Skin epidermis (tissue), 12 donors: ENCODE measurements at regions not wholly inside any gene's neighbourhood (a gene's known extent, or its start where the extent isn't known, plus 50 kb on each side); places are given as distances from the start of the nearest gene placed in this dataset.
"Not testable (repeated sequence)": the region's sequence is repeated elsewhere in the genome, so short reads cannot be mapped to it uniquely, and the experiment has no call there.

Experiments
- H3K27ac ChIP-seq, 21 experiments: fragments of 200-600 bp; sonication (generic) in 11 of 21; one replicate each; pipeline ENCODE4 v1.5.0; 2020; ENCODE audit warnings: mild to moderate bottlenecking in 3 of 21, inconsistent platforms in 2 of 21, moderate library complexity in 2 of 21
- H3K4me3 ChIP-seq, 7 experiments: fragments of 200-600 bp; sonication (generic) in 2 of 7; one replicate each; pipeline ENCODE4 v1.5.0; 2020; ENCODE audit warnings: inconsistent platforms in 2 of 7, mild to moderate bottlenecking in 2 of 7, moderate library complexity in 1 of 7

DNA sequence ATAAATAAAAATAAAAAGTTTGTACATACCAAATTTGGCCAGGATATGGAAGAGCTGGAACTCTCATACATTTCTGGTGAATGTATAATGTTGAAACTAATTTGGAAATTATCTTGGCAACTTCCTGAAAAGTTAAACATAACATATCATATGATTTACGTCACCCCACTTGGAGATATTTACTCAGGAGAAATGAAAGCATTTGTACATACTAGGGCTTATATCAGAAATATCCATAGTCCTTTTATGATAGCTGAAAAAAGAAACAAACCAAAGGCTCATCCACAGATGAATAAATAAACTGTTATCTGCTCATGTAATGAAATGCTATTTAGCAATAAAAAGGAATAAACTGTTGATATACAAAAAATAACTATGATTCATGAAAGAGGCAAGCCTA is 318.2 kb upstream of the NRXN1 start:
- Histone ChIP-seq H3K27ac (no peak overlapping the region), H3K4me3 (no peak overlapping the region)

DNA sequence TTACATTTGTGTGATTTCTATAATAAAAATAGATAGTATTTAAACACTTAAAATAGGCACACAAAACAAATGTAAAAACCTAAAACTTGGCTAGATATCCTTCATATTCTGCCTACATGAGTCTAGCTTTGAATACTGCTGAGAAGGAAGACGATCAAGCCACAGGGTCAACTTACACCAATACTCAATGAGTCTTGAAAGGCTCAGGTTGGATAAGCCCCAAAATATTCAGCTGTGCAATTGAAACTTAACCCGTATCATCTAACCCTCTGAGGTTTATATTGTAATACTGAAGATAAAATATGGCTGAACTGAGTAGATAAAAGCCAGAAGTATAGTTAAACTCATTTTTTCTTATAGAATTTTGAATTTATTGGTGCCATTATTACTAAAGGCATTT is 313.0 kb upstream of the NRXN1 start:
- Histone ChIP-seq H3K4me3 (no peak overlapping the region), H3K27ac (no peak overlapping the region)

DNA sequence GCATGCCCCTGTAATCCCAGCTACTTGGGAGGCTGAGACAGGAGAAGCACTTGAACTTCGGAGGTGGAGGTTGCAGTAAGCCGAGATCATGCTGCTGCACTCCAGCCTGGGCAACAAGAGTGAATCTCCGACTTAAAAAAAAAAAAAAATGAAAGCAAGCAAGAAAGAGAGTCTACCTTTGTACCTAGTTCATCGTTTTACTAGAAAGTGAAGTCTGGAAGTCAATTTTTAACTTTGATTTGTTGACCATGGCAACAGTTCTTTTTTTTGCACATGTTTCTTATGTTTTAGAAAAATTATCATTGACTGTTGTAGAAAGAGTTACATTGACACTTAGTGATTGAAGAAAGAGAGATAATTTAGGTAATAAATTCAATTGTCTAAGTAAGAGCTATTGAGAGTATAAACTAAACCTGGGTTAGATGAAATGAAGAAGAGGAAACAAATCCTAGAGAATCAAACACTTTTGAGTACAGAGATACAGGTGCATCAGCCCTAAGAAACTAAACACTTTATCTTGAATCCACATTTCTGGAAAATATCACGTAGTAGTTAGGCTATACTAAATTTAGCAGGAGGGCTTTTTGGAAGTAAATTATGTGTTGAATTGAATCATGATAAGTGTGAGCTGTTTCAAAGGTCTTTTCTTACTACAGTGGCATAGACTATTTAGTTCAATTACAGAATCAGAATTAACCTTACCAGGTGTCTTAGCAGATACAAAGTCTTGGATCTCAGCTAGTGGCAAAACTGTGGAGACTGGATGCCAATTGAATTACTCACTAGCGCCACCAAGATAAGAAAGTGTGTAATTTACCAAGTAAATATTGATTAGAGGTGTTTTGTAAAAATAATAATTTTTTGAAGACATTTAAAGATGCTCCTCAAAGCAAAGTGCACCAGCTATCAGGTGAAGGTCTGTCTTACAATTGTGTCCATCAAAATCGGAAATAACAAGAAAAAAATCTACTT is 303.4 kb upstream of the NRXN1 start:
- no peak overlapping the region for H3K4me3 ChIP-seq

DNA sequence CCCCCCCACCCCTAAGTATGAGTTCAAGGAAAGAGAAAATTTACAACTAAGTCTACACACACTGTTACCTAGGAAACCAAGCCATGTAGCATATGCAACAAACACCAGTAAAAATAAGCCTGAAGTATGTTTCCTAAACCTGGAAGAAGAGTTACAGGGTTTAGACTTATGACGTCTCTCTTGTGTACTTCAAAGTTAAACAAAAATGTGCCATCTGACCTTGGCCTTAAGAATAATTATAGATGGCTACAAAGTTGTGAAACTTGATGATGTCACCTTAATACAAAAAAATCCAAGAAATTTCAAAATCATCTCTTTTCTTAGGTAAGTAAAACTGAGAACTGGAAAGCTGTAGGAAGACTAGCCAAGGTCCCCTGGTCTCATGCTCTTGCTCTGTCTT is 297.6 kb upstream of the NRXN1 start:
- Histone ChIP-seq H3K27ac (no peak overlapping the region), H3K4me3 (no peak overlapping the region)

More for the DNA sequence above, 303.4 kb upstream of the NRXN1 start:
- no peak overlapping the region for H3K27ac ChIP-seq

DNA sequence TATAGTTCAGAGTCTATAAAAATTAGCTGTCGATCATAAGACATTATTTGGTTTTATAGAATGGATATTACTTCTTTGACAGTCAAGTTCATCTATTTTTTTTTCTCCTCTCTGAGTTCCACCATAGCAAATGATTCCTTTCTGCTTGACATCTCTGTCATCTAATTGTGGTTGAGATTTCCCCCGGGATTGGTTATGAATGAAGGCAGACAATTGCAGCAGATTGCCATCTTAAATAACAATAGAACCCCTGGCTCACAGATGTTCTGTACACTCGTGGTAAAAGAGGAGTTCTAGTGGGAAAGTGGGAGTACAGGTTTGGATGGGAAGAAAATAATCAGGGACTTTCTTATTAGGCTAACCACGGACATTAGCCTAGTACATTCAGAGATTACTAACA is 292.1 kb upstream of the NRXN1 start:
- no peak overlapping the region for H3K4me3 ChIP-seq
- H3K27ac ChIP-seq = no peak overlapping the region

DNA sequence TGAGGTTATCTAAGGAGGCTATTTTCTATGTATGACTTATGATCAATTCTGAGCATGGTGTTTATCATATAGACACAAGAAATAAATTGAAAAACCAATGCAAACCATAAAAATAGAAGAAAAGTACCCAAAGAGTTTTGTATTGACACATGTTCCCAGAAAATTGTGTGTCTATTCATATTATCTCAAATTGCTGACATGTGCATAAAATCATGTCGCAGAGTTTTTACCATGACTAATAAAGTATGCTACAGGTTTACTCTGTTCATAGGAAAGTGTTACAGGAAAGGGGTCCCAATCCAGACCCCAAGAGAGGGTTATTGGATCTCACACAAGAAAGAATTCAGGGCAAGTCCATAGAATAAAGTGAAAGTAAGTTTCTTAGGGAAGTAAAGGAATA is 290.7 kb upstream of the NRXN1 start:
- Histone ChIP-seq H3K27ac (no peak overlapping the region), H3K4me3 (no peak overlapping the region)

DNA sequence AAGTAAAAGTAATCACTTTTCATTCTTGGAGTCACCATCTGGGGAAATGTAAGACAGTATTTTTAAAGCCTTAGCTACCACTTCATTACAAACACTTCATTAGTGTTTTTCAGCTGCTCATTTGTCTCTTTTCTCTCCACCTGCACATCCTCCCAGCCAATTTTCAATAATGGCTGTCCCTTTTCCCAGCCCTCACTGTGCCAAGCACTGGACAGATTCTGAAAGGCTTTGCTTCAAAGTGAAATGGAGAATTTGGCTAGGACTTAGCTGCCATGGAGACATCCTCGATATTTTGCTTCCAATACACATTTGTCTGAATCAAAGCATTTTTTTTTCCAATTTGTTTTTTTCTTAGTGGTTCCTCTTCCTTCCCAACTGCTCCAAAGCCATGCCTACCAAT is 272.4 kb upstream of the NRXN1 start:
- H3K4me3 ChIP-seq = no peak overlapping the region
- no peak overlapping the region for H3K27ac ChIP-seq

DNA sequence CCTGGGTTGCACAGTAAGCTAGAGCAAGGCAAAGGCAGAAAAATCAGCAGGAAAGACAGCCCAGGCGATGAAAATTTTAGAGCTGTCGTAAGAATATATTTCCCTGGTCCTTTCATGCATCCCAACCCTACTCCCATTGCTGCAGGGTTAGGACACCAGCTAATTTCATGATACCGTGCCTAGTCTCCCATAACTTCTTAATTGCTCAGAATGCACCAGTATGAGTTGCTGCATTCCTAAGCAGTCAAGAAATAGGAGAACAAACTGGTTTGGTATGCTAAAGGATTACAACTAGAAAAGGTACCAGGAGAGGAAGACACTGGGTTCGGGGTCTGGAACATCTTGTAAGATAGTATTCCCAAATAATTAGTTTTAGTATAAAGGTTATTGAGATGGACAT is 269.4 kb upstream of the NRXN1 start:
- H3K27ac ChIP-seq = no peak overlapping the region
- no peak overlapping the region for H3K4me3 ChIP-seq

DNA sequence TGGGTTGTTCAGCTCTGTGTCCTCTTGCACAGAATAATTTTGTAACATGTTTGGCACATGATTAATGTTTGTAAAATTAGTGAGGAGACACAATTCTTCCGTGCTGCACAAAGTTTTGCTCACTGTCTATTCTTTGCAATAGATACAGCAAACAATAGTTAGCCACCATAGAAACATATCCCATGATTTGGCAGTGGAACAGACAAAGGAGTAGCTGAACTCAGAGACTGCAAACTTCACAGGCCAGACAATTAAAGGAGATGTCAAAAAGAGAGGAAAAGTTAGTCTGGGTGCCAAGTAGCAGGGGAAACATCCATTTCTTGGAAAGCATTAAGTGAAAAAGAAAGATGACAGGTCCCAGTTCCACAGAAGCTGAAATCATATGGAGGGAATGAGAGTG is 267.4 kb upstream of the NRXN1 start:
- no peak overlapping the region for H3K27ac ChIP-seq

DNA sequence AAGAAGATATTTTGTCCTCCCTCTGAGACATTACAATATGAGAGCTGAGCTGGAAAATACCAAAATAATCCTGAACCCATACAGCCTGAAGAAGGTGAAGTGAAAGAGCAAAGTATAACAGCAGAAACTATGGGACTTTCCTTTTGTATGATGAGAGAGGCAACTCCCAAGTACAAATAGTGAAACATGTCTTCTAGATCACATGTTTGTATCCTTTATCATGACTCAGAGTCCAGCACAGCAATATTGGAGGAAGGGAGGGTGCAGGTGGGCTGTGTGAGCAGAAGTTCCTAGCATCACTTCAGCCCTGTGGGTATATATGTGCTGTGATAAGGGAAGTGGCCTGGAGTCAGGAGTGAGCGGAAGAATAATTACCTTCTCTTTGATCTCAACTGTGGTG is 265.6 kb upstream of the NRXN1 start:
- H3K27ac ChIP-seq = no peak overlapping the region
- no peak overlapping the region for H3K4me3 ChIP-seq

More for the DNA sequence above, 267.4 kb upstream of the NRXN1 start:
- H3K4me3 ChIP-seq = no peak overlapping the region

DNA sequence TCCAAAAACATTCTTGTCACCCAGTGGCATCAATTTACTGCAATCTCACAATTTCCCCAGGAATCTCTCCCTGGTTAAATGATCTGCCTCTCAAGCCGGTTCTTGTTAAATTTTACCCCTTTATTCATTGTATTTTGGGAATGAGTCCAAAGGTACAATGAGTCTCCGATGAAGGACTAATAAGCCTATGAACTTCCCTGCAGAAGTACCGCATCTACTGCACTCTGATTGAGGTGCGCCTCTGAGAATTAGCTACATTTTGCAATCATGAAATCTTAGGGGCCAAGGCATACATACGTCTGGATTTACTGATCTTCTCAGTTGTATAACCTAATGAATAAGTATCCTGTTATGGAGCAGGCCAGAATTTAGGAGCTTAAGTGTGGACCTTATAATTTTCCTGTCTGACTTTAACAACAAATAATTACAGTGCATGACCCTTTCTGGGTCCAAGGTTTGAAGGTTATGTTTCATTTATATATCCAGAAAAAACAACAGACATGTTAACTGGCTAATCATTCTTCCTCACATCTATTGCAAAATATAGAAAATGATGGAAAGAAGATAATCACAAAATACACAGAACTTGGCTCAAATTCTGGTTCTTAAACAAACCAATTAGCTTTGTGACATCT is 261.8 kb upstream of the NRXN1 start:
- H3K4me3 ChIP-seq = no peak overlapping the region
- no peak overlapping the region for H3K27ac ChIP-seq

DNA sequence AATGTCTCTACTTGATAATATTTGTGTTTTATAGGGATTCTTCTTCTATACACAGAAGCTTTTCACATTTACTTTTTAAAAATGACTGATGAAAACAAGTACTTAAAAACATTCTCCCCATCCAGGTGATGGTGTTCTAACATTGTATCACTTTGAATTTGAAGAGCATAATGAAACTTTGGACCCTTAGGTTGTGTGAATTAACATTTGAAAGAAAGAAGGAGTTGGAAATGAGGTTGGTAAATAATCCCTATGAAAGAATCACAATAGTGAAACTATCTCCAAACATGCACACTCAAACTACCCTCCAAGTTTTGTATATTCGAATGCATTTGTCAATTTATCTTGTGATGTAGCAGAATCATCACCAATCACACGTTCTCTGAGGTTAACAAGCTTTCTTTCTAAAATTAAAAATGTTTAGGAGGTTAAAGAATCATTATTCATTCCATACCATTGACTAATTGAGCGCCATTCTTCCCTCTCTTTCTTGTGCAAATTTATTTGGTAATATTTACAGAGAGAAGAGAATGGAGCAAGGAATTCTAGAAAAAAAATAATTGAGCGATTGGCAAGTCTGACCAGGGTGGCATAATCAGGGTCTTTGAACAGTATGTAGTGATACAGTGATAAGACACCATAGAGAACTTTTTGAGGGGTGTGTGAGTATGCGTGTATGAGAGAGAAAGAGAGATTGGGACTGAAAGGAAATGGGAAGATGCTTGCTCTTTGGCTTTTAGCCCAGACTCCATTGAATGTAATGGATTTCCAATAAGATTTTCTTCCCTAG is 260.0 kb upstream of the NRXN1 start:
- no peak overlapping the region for H3K4me3 ChIP-seq
- H3K27ac ChIP-seq = no peak overlapping the region

DNA sequence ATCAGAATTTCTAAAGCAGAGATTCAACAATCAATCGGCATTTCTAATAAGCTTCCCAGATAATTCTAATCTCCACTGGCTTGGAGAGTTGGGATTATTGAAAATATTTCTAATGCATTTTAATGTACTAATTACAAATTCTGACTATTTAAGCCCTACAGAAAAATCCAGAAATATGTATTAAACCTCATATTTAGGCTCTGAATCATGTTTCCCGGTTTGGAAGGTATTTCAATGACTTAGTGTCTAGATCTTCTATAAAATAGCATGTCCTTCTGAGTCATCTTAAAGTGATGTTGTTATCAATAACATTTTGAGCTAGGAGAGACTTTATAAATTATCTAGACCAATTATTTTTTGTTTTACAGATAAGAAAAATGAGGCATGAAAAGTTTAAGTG is 258.8 kb upstream of the NRXN1 start:
- Histone ChIP-seq H3K27ac (no peak overlapping the region), H3K4me3 (no peak overlapping the region)

DNA sequence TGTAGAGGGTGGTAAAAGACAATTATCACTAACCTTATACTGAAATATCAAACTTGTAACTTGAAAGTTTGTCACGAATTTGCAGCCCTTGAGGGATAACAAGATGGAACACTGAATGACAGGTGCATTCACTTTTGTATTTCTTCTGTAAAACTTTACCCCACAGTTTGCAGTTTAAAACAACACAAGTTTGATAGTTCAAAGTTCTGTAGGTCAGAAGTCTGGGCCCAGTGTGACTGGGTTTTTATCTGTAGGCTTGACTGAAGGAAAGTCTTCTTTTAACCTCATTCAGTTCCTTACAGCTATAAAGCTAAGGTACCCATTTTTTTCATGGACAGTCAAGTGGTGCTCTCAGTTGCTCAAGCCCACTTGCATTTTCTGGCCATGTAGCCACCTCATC is 257.1 kb upstream of the NRXN1 start:
- Histone ChIP-seq H3K27ac (no peak overlapping the region), H3K4me3 (no peak overlapping the region)

DNA sequence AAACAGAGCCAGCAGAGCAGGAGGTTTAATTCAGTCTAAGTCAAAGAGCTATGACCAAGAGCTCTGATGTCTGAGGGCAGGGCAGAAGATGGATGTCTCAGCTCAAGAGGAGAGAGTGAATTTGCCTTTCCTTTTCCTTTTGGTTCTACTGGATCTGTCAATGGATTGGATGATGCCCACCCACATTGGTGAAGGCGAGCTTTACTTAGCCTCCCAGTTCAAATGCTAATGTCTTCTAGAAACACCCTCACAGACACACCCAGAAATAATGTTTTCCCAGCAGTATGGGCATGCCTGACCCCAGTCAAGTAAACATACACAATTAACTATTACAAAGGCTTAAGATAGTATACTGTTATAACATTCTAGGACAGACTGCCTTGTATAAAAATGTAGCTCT is 236.3 kb upstream of the NRXN1 start:
- Histone ChIP-seq H3K27ac (no peak overlapping the region), H3K4me3 (no peak overlapping the region)

DNA sequence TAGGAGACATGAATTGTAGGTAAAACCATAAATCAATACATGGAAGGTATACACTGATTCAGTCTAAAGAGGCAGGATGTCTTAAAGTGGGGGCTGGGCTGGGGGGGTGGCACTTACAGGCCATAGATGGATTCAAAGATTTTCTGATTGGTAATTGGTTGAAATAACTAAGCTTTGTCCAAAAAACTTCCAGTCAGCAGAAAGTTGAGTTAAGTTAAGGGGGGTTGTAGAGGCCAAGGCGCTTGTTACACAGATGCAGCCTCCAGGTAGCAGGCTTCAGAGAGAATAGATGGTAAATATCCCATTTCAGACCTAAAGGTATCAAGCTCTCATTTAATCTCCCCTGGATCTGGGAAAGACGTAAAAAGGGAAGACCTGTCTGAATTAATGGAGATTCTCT is 233.6 kb upstream of the NRXN1 start:
- H3K4me3 ChIP-seq = no peak overlapping the region

DNA sequence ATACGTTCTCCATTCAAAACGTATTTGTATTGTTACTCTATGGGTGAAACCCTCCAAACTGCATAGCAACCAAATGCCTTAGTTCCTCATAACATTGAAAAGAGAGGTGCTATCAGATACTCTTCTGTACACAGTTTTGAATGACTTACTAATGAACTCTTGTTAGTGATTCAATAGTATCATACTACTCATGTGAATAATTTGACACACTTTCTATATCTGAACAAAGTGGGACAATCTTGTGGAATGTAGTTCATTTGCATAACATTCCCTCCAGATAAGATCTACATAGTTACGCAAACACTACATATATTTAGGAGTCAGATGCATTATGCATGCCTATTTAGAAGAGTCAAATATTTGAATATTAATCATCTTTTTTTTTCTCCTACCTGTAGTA is 232.0 kb upstream of the NRXN1 start:
- no peak overlapping the region for H3K27ac ChIP-seq
- H3K4me3 ChIP-seq = no peak overlapping the region

More for the DNA sequence above, 233.6 kb upstream of the NRXN1 start:
- H3K27ac ChIP-seq = no peak overlapping the region

DNA sequence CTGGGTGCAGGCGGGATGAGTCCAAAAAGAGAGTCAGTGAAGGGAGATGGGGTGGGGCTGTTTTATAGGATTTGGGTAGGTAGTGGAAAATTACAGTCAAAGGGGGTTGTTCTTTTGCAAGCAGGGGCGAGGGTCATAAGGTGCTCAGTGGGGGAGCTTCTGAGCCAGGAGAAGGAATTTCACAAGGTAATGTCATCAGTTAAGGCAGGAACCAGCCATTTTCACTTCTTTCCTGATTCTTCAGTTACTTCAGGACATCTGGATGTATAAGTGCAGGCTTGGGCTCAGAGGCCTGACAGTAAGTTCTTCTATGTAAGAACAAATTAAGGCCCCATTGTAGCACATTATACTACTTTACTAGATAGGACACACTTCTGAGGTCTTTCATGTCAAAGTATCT is 231.2 kb upstream of the NRXN1 start:
- not testable (repeated sequence) for H3K27ac ChIP-seq

DNA sequence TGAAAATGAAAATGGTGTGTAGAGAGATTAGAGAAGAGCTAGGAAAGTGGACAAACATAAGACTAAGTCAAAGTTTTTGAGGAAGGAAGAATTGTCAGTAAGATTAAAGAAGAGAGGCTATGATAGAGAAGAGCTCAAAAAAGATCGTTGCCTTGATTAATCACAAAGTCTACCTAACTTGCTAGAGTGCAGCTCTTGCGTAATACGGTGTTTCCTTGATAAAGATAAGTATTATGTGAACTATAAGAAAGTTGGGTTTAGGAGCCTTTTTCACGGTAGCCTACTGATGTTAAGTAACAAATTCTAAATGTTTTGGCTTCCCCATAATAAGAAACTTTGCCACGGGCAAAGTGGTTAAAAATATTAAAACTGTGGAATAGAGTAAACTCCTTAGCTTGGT is 226.4 kb upstream of the NRXN1 start:
- Histone ChIP-seq H3K4me3 (no peak overlapping the region), H3K27ac (no peak overlapping the region)

More for the DNA sequence above, 231.2 kb upstream of the NRXN1 start:
- H3K4me3 ChIP-seq = not testable (repeated sequence)

DNA sequence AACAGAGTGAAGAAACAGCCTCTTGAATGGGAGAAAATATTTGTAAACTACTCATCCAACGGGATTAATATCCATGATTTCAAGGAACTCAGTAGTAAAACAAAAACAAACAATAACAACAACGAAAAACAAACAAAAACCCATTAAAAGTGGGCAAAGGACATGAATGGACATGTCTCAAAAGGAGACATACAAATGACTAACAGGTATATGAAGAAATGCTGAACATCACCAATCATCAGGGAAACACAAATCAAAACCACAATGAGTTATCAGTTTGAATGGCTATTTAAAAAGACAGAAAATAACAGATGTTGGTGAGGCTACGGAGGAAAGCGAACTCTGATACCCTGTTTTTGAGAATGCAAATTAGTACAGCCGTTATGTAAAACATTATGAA is 224.8 kb upstream of the NRXN1 start:
- Histone ChIP-seq H3K27ac (no peak overlapping the region), H3K4me3 (no peak overlapping the region)

DNA sequence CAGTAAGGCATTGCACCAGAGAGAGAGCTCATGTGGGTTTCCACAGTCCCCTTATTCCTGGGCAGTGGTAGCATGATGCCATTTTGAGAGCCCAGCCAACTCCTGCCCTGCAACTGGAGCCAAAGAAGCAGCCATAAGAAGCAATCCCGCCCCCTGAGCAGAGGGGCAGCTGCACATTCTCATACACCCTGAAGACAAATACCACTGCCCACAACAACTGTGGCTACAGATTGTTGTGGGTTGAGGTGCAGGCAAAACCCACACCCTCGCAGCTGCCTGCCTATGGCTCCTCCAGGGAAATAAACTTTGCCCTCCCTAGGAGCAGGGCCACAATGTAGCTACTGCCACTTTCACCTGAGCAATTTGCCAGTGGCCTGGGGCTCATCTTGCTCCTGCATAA is 219.4 kb upstream of the NRXN1 start:
- Histone ChIP-seq H3K27ac (no peak overlapping the region), H3K4me3 (no peak overlapping the region)
